Stimulated activated CD8-positive, alpha-beta memory T cell treated with anti-CD3 and anti-CD28 coated beads, Interleukin-2, amount 100 ng/mL, for 48 hours (primary cell): ENCODE measurements at regions not wholly inside any gene's neighbourhood (a gene's known extent, or its start where the extent isn't known, plus 50 kb on each side); places are given as distances from the start of the nearest gene placed in this dataset.
A peak's percentile ranks its signal among the peaks of the same experiment; 100 is the strongest.

Experiments used
- DNase-seq, 2 donors: peaks; one replicate each; pipeline ENCODE4 v3.0.0-alpha.2; 2020; ENCODE audit warnings: low read depth in 2 of 2

GRCh38 chr13:77480066-77480465, 55.4 kb upstream of the SCEL start:
- no peak for DNase-seq

GRCh38 chr13:77479326-77479725, 56.2 kb upstream of the SCEL start:
- no peak for DNase-seq

DNA sequence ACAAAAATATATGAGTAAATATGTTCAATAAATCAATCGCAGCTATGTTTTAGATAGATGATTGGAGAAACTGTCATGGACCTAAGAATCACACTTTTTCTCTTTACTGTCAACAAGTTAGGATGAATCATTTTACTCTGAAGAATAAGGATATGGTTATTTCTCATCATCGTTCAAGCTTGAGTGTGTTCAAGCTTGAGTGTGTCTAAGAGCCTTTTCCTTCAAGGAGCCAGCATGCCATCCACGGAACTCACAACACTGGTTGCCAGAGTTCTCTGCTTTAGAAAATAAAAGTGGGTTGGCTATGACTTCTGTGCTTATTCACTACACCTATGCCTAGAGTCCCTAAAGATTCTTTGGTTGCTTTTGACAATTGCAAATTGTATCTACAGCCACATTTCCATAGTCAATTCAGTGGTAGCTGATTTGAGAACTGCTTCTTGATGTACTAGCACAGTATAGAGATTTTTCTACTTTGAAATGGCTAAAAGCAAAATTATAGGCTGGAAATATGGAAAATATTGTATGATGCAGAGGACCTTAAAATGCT, 58.1 kb upstream of the SCEL start:
- no peak for DNase-seq

DNA sequence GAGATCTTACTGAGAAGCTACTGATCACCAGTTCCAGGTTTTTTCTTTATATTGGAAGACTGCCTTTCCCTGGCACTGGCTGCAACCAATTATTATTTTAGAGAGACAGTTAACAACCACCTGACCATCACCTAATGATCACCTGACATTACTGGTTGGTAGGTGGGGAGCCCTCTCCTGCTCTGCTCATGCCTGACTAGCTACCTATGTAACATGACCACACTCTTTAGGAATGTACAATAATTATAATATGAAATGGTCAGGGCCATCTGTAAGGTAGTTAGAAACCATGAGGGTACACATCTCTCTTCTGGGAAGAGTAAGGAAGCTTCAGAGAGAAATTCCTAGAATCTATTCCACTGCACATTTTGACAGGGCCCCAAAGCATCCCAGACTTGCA, 59.0 kb upstream of the SCEL start:
- DNase-seq: no peak

GRCh38 chr13:77475345-77476084, 60.0 kb upstream of the SCEL start:
- DNase-seq: no peak

GRCh38 chr13:77470986-77471385, 64.5 kb upstream of the SCEL start:
- no peak for DNase-seq

- no peak for DNase-seq
Measured at GRCh38 chr13:77466753-77467422, 68.6 kb upstream of the SCEL start.

- DNase-seq: no peak
Measured at GRCh38 chr13:77465603-77466195, 69.8 kb upstream of the SCEL start.

- DNase-seq: no peak
Measured at GRCh38 chr13:77460195-77460594, 75.3 kb upstream of the SCEL start.

DNA sequence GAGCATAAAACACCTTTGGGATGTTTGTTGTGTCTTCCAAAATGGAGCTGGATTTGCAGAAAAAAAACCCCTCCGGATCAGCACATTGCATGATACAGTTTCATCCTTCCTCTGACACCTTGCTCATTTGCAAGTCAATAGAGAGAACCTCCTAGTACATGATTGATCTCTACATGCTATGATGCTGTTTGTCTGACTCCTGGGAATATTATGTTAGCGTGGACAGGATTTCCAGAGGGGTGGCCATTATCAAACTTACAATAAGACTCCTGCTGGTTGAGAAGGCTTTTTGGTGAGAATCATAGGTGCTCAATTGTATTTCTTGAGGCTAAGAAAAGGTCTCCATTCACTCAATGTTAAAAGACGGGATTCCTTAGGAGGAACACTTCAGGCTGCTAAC, 75.9 kb upstream of the SCEL start:
- no peak for DNase-seq

DNA sequence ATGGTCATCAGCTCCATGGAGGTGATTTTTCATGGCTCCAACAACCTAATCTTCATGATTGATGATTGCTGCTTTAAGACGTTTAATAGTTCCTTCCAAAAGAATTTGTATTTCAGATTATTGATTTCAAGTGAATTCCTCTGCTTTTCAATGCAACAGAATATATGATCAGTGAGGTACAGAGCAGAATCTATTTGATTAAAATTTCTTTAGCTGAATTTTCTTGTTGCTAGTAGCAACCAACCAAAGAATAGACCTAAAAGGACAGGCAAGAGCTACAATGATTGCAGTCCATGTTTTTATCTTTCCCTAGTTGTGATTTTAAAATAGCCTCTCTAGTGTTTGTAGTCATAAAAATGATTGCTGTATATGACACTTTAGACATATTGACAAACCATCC, 76.8 kb upstream of the SCEL start:
- no peak for DNase-seq

GRCh38 chr13:77457966-77458365, 77.5 kb upstream of the SCEL start:
- no peak for DNase-seq

- no peak for DNase-seq
Measured at GRCh38 chr13:77456271-77456670, 79.2 kb upstream of the SCEL start.

- DNase-seq: no peak
Measured at GRCh38 chr13:77449265-77449664, 86.2 kb upstream of the SCEL start.

GRCh38 chr13:77448689-77449088, 86.8 kb upstream of the SCEL start:
- no peak for DNase-seq

DNA sequence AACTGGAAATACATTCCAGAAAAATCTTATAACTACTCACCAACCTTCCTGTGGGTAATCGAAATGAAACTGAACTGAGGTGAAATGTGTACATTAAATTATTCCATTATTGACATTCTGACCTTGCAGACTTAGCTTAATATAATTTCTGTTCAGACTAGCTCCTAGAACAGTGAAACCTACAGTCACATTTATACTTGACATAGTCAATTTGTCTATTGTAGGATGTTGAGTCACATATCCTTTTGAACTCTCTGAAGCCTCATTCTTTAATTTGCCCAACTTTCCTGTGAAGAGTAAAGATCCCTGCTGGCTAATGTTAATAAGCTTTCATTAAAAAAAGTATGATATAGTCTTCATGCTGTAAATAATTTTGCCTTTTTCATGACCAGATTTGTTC, 92.0 kb upstream of the SCEL start:
- no peak for DNase-seq

DNA sequence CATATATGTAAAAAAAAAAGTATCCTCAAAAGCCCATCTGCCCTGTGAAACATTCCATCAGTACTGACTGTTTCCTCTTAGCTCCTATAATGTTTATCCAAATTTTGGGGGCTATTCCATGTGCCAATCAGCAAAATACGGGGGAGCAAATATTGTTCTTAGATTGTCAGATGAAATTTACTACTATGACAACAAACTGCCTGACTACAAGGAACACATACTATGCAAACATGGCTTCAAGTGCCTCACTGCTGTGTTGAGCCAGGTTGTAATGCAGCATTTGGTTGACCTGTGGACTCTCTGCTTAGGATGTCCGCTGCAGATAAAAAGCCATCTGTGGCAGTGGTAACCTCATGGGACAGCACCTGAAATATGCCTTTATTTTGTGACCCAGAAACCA, 98.2 kb upstream of the SCEL start:
- no peak for DNase-seq

DNA sequence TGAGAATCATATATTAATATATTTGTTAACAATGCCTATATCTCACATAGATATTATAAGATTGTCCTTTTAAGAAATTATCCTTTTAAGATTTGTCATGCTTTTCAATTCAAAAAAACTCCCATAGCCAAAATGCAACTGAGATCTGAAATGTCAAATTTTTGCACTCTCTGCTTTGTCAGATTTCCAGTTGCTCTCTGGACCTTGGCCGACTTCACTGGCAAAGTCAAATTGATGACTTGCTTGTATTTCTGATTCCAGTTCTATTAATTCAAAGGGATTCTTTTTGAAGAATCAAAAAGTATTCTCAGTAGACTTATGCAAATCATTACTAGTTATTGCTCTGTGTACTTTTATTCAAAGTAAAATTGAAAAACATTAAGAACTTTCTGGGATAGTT, 101.2 kb upstream of the SCEL start:
- DNase-seq: no peak

GRCh38 chr13:77431449-77431848, 104.1 kb upstream of the SCEL start:
- DNase-seq: no peak

DNA sequence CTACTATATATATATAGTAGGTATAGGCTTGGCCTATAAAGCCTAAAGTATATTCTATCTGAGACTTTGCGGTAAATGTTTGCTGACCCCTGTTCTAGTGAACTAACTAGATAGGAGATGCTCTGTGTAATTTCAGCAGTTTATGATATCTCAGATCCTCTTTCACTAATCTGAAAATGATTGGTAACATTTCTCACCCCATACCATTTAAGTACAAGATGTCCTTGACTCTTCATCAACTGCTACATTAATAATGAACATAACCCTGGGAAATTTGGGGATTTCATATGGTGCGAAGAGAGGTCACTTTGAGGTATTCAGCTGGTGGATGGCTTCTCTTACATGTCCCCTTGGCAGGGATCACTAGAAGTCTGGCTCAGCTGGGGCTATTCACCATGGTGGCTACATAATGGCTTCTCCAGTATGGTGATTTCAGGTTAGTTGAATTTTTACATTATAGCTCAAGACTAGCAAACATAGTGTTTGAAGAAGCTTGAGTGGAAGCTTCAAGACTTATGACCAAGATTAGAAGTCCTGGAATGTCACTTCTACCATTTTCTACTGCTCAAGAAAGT, 103.6 kb upstream of the MYCBP2 start:
- DNase-seq: no peak

GRCh38 chr13:77429320-77430142, 102.6 kb upstream of the MYCBP2 start:
- peak; percentile 16 to 49 for DNase-seq

DNA sequence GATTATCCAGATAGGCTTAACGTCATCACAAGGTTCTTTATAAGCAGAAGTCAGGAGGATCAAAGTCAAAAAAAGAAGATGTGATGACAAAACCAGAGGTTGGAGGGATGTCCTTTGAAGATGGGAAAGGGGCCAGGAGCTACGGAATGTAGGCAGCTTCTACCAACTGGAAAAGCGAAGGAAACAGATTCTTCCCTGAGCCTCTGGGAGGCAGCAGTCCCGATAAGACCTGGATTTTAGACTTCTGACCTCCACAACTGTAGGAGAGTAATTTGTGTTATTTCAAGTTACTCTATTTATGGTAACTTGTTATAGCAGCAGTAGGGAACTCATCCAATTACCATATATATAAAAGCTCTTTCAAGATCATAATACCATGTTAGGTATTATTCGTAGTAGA, 98.8 kb upstream of the MYCBP2 start:
- no peak for DNase-seq
